ENCODE measurements at regions not wholly inside any gene's neighbourhood (a gene's known extent, or its start where the extent isn't known, plus 50 kb on each side); places are given as distances from the start of the nearest gene placed in this dataset.
"Not testable (repeated sequence)": the region's sequence is repeated elsewhere in the genome, so short reads cannot be mapped to it uniquely, and the experiment has no call there.

DNA sequence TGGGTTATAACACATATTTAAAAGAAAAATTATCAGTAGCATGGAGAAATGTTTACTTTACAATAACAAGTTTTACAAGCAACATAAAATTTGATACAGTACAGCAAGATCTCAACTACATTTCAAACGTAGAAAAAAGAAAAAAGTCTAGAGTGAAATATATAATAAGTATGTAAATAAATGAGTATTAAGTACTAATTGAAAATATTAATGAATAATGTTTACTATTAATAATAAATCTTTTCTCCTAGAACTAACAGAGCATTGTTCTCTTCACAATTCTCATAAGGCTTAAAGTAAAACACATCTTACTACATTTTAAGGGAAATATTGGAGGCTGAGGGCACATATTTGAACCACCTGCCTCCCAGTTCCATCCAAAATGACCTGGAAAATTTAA, 72.1 kb downstream of the TMEM212 start:
- H3K4me3 ChIP-seq (ENCODE audit: severe bottlenecking) = no peak overlapping the region
- ATAC-seq (ENCODE audit: low read depth) (no peak), DNase-seq (ENCODE audit: low spot score) (no peak)
- H3K36me3 ChIP-seq (ENCODE audit: low read depth) = no peaks in the 10 kb centered on the region
- H3K4me1 ChIP-seq (ENCODE audit: insufficient read depth, poor library complexity, severe bottlenecking) = no peaks in the 10 kb centered on the region
- H3K9me3 ChIP-seq (ENCODE audit: severe bottlenecking) = no peaks in the 10 kb centered on the region
- H3K27me3 ChIP-seq (ENCODE audit: insufficient read depth, poor library complexity, severe bottlenecking) = no peaks in the 10 kb centered on the region
- TF ChIP-seq, protein P1, sequence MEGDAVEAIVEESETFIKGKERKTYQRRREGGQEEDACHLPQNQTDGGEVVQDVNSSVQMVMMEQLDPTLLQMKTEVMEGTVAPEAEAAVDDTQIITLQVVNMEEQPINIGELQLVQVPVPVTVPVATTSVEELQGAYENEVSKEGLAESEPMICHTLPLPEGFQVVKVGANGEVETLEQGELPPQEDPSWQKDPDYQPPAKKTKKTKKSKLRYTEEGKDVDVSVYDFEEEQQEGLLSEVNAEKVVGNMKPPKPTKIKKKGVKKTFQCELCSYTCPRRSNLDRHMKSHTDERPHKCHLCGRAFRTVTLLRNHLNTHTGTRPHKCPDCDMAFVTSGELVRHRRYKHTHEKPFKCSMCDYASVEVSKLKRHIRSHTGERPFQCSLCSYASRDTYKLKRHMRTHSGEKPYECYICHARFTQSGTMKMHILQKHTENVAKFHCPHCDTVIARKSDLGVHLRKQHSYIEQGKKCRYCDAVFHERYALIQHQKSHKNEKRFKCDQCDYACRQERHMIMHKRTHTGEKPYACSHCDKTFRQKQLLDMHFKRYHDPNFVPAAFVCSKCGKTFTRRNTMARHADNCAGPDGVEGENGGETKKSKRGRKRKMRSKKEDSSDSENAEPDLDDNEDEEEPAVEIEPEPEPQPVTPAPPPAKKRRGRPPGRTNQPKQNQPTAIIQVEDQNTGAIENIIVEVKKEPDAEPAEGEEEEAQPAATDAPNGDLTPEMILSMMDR (IDR thresholded peaks at IDR 0.05; ENCODE audit: poor library complexity, severe bottlenecking) = no peak
- no peak overlapping the region for H3K27ac ChIP-seq (ENCODE audit: poor library complexity, severe bottlenecking)

DNA sequence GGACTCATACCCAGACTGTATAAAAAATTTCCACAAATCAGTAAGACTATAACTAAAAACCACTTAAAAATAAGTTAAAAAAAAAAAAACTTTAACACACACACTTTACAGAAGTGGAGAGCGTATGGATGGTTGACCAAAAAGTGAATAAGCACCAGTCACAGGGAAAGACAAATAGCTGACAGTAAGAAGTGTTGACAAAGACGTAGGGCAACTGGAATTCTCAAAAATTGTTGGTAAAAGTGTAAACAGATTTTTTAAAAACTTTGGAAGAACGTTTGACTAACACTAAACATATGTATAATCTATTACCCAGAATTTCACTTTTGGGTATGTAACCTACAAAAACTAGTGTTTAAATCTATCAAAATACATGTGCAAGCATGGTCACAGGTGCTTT, 73.7 kb downstream of the TMEM212 start:
- DNase-seq (ENCODE audit: low spot score) (no peak), ATAC-seq (ENCODE audit: low read depth) (no peak)
- Histone ChIP-seq H3K4me1 (ENCODE audit: insufficient read depth, poor library complexity, severe bottlenecking) (no peaks in the 10 kb centered on the region), H3K36me3 (ENCODE audit: low read depth) (no peaks in the 10 kb centered on the region), H3K9me3 (ENCODE audit: severe bottlenecking) (no peaks in the 10 kb centered on the region), H3K27ac (ENCODE audit: poor library complexity, severe bottlenecking) (no peak overlapping the region), H3K4me3 (ENCODE audit: severe bottlenecking) (no peak overlapping the region), H3K27me3 (ENCODE audit: insufficient read depth, poor library complexity, severe bottlenecking) (no peaks in the 10 kb centered on the region)
- TF ChIP-seq, protein P1 (IDR thresholded peaks at IDR 0.05; ENCODE audit: poor library complexity, severe bottlenecking) = no peak

DNA sequence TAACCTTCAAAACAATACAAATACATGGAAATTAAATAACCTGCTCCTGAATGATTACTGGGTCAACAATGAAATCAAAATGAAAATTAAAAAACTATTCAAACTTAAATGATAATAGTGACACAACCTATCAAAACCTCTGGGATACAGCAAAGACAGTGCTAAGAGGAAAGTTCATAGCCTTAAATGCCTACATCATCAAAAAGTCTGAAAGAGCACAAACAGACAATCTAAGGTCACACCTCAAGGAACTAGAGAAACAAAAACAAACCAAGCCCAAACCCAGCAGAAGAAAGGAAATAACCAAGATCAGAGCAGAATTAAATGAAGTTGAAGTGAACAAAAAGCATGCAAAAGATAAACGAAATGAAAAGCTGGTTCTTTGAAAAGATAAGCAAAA, 79.5 kb downstream of the TMEM212 start:
- not testable (repeated sequence) for DNase-seq (ENCODE audit: low spot score); H3K4me3 ChIP-seq (ENCODE audit: severe bottlenecking); H3K9me3 ChIP-seq (ENCODE audit: severe bottlenecking); ATAC-seq (ENCODE audit: low read depth); H3K27ac ChIP-seq (ENCODE audit: poor library complexity, severe bottlenecking); H3K36me3 ChIP-seq (ENCODE audit: low read depth); H3K27me3 ChIP-seq (ENCODE audit: insufficient read depth, poor library complexity, severe bottlenecking); H3K4me1 ChIP-seq (ENCODE audit: insufficient read depth, poor library complexity, severe bottlenecking)

DNA sequence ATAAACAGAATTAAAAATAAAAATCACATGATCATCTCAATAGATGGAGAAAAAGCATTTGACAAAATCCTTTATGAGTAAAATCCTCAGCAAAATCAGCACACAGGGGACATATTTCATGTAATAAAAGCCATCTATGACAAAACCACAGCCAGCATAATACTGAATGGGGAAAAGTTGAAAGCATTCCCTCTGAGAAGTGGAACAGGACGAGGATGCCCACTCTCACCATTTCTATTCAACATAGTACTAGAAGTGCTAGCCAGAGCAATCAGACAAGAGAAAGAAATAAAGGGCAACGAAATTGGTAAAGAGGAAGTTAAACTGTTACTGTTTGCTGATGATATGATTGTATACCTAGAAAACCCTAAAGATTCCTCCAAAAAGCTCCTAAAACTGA, 80.5 kb downstream of the TMEM212 start:
- not testable (repeated sequence) for H3K27ac ChIP-seq (ENCODE audit: poor library complexity, severe bottlenecking); H3K36me3 ChIP-seq (ENCODE audit: low read depth); H3K4me1 ChIP-seq (ENCODE audit: insufficient read depth, poor library complexity, severe bottlenecking); ATAC-seq (ENCODE audit: low read depth); DNase-seq (ENCODE audit: low spot score); H3K9me3 ChIP-seq (ENCODE audit: severe bottlenecking); H3K27me3 ChIP-seq (ENCODE audit: insufficient read depth, poor library complexity, severe bottlenecking); H3K4me3 ChIP-seq (ENCODE audit: severe bottlenecking)

DNA sequence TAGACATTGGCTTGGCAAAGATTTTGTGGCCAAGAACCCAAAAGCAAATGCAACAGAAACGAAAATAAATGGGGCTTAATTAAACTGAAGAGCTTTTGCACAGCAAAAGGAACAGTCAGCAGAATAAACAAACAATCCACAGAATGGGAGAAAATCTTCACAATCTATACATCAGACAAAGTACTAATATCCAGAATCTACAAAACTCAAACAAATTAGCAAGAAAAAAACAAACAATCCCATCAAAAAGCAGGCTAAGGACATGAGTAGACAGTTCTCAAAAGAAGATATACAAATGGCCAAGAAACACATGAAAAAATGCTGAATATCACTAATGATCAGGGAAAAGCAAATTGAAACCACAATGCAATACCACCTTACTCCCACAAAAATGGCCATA, 81.7 kb downstream of the TMEM212 start:
- not testable (repeated sequence) for DNase-seq (ENCODE audit: low spot score); H3K9me3 ChIP-seq (ENCODE audit: severe bottlenecking); H3K4me3 ChIP-seq (ENCODE audit: severe bottlenecking); H3K27me3 ChIP-seq (ENCODE audit: insufficient read depth, poor library complexity, severe bottlenecking); H3K27ac ChIP-seq (ENCODE audit: poor library complexity, severe bottlenecking); H3K4me1 ChIP-seq (ENCODE audit: insufficient read depth, poor library complexity, severe bottlenecking); H3K36me3 ChIP-seq (ENCODE audit: low read depth); ATAC-seq (ENCODE audit: low read depth)

DNA sequence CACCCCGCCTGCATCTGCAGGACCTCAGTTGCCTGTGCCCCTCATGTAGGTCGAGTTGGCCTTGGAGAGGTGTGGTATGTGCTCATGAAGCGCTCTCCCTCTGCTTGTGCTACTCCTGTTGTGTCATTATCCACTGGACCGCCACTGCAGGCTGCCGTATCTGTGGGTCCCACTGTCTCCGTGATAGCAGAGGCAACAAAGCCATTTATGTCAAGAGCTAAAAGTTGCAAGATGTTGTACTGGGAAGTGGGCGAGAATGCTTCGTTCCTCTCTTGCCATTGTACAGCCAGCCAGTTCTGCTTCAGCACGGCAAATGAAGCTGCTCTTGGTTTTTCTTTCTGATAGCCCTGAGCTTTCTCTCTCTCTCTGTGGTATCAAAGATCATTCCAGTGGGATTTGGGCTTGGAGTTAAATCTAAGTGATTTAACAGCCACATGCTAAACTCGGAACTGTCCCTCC, 89.0 kb downstream of the TMEM212 start:
- Histone ChIP-seq H3K9me3 (ENCODE audit: severe bottlenecking) (no peaks in the 10 kb centered on the region), H3K4me3 (ENCODE audit: severe bottlenecking) (no peak overlapping the region), H3K36me3 (ENCODE audit: low read depth) (no peaks in the 10 kb centered on the region), H3K27me3 (ENCODE audit: insufficient read depth, poor library complexity, severe bottlenecking) (no peaks in the 10 kb centered on the region), H3K4me1 (ENCODE audit: insufficient read depth, poor library complexity, severe bottlenecking) (peaks cover 4% of the 10 kb centered on the region), H3K27ac (ENCODE audit: poor library complexity, severe bottlenecking) (no peak overlapping the region)
- TF ChIP-seq, protein P1 (IDR thresholded peaks at IDR 0.05; ENCODE audit: poor library complexity, severe bottlenecking) = no peak
- ATAC-seq (ENCODE audit: low read depth) (no peak), DNase-seq (ENCODE audit: low spot score) (no peak)

Data from RWPE2 (cell line).